GM21619 (cell line): ENCODE measurements at regions not wholly inside any gene's neighbourhood (a gene's known extent, or its start where the extent isn't known, plus 50 kb on each side); places are given as distances from the start of the nearest gene placed in this dataset.
"Not testable (repeated sequence)": the region's sequence is repeated elsewhere in the genome, so short reads cannot be mapped to it uniquely, and the experiment has no call there.

Source experiments
- ATAC-seq: cut with Tn5 transposase; IDR thresholded peaks from one replicate; pipeline ENCODE4 v1.9.1; 2021; ENCODE audit not compliant: unreplicated experiment

- ATAC-seq: no peak
Measured at GRCh38 chr4:10281996-10282395, 165.4 kb upstream of the WDR1 start.

GRCh38 chr4:10279261-10279660 lies 162.7 kb upstream of the WDR1 start:
- no peak for ATAC-seq

- ATAC-seq: no peak
Measured at GRCh38 chr4:10278071-10278470, 161.5 kb upstream of the WDR1 start.

GRCh38 chr4:10276152-10276551 lies 159.6 kb upstream of the WDR1 start:
- ATAC-seq: no peak

GRCh38 chr4:10275696-10276095 lies 159.1 kb upstream of the WDR1 start:
- no peak for ATAC-seq

- no peak for ATAC-seq
Measured at GRCh38 chr4:10273030-10273429, 156.4 kb upstream of the WDR1 start.

- ATAC-seq: no peak
Measured at GRCh38 chr4:10272511-10272910, 155.9 kb upstream of the WDR1 start.

- ATAC-seq: no peak
Measured at GRCh38 chr4:10267066-10267465, 150.5 kb upstream of the WDR1 start.

GRCh38 chr4:10260777-10261176 lies 144.2 kb upstream of the WDR1 start:
- no peak for ATAC-seq

- ATAC-seq: no peak
Measured at GRCh38 chr4:10259976-10260375, 143.4 kb upstream of the WDR1 start.

GRCh38 chr4:10256203-10256602 lies 139.6 kb upstream of the WDR1 start:
- no peak for ATAC-seq

- no peak for ATAC-seq
Measured at GRCh38 chr4:10253765-10254164, 137.2 kb upstream of the WDR1 start.

- no peak for ATAC-seq
Measured at GRCh38 chr4:10245751-10246150, 129.2 kb upstream of the WDR1 start.

GRCh38 chr4:10243856-10244255 lies 127.3 kb upstream of the WDR1 start:
- no peak for ATAC-seq

GRCh38 chr4:10240691-10241090 lies 124.1 kb upstream of the WDR1 start:
- ATAC-seq: no peak

GRCh38 chr4:10239982-10240654 lies 123.5 kb upstream of the WDR1 start:
- ATAC-seq: no peak

- ATAC-seq: no peak
Measured at GRCh38 chr4:10237131-10237530, 120.5 kb upstream of the WDR1 start.

- ATAC-seq: no peak
Measured at GRCh38 chr4:10232114-10232513, 115.5 kb upstream of the WDR1 start.

GRCh38 chr4:10226756-10227155 lies 110.2 kb upstream of the WDR1 start:
- ATAC-seq: no peak

- ATAC-seq: no peak
Measured at GRCh38 chr4:10225096-10225495, 108.5 kb upstream of the WDR1 start.

GRCh38 chr4:10223782-10224181 lies 107.2 kb upstream of the WDR1 start:
- no peak for ATAC-seq

GRCh38 chr4:10213481-10213880 lies 96.9 kb upstream of the WDR1 start:
- not testable (repeated sequence) for ATAC-seq

- ATAC-seq: no peak
Measured at GRCh38 chr4:10212901-10213300, 96.3 kb upstream of the WDR1 start.
